ENCODE measurements at regions not wholly inside any gene's neighbourhood (a gene's known extent, or its start where the extent isn't known, plus 50 kb on each side); places are given as distances from the start of the nearest gene placed in this dataset.
"Not testable (repeated sequence)": the region's sequence is repeated elsewhere in the genome, so short reads cannot be mapped to it uniquely, and the experiment has no call there.

GRCh38 chr14:89473989-89474388, 57.0 kb upstream of the FOXN3 start:
- TF ChIP-seq, protein P1, sequence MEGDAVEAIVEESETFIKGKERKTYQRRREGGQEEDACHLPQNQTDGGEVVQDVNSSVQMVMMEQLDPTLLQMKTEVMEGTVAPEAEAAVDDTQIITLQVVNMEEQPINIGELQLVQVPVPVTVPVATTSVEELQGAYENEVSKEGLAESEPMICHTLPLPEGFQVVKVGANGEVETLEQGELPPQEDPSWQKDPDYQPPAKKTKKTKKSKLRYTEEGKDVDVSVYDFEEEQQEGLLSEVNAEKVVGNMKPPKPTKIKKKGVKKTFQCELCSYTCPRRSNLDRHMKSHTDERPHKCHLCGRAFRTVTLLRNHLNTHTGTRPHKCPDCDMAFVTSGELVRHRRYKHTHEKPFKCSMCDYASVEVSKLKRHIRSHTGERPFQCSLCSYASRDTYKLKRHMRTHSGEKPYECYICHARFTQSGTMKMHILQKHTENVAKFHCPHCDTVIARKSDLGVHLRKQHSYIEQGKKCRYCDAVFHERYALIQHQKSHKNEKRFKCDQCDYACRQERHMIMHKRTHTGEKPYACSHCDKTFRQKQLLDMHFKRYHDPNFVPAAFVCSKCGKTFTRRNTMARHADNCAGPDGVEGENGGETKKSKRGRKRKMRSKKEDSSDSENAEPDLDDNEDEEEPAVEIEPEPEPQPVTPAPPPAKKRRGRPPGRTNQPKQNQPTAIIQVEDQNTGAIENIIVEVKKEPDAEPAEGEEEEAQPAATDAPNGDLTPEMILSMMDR (IDR thresholded peaks at IDR 0.05) = no peak
- no peak for TF ChIP-seq ZFX (IDR thresholded peaks at IDR 0.05; ENCODE audit: borderline replicate concordance)
- H3K27ac ChIP-seq = no peak overlapping the region

DNA sequence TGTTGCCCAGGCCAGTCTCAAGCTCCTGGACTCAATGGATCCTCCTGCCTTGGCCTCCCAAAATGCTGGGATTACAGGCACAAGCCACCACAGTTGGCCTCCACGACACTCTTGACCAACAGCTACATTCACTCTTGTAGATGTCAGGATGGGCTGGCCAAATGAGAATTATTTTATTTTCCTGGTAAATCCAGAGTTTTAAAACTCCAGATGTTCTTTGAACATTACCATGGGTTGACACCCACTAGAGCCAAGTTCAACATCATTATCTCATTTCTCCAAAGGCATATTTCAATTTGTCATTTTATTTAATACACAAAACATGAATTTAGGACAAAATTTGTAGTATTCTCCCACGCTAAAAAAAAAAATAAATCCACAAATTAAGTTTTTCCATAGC, 56.5 kb upstream of the FOXN3 start:
- TF ChIP-seq, protein P1 (IDR thresholded peaks at IDR 0.05) = no peak
- no peak for TF ChIP-seq ZFX (IDR thresholded peaks at IDR 0.05; ENCODE audit: borderline replicate concordance)

GRCh38 chr14:89470401-89470800, 53.4 kb upstream of the FOXN3 start:
- no peak overlapping the region for H3K27ac ChIP-seq
- no peak for TF ChIP-seq ZFX (IDR thresholded peaks at IDR 0.05; ENCODE audit: borderline replicate concordance)
- TF ChIP-seq, protein P1 (IDR thresholded peaks at IDR 0.05) = no peak

More for the DNA sequence above, 56.5 kb upstream of the FOXN3 start:
- H3K27ac ChIP-seq = no peak overlapping the region

DNA sequence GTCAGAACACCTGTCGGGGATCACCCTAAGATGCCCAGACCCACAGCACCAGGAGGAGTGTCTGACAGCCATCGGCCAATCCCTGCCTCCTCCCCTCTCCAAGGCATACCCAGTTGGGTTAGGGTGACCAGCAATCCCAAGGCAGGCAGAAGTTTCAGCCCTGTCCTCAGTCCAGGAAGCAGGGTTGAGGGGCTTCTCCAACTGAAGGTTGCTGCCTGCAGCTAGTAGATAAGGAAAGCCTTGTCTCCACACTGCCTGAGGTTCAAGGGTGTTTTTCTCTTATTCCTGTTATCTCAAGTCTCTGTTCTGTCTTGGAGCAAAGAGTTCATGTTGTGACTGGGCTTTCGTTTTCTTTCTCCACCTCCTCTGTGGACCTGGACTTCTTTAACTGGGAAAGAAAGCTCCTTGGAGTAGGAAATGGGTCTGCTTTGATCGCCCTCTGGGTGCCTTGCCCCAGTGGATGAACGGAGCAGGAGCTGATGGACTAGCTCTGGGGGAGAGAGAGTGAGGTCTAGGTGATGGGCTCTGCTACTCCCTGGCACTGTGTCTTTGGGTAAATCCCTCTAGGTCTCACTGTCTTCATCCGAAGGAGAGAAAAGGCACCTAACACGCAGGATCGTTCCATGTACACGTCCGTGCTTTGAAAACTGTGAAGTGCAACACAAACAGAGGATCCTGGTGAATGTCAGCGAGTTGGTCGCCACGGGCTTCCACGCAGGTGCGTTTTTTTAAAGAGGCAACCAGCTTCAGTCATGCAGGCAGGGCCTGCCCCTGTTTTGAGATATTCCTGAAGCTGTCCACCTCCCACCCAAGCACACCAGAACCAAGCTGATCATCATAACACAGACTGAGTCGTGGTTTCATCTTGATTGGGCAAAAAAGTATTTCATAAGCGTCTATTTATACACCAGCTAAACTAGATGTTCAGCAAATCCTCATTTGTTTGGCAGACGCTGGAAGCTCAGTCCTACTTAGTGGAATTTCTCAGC, 52.5 kb upstream of the FOXN3 start:
- no peak overlapping the region for H3K27ac ChIP-seq
- no peak for TF ChIP-seq ZFX (IDR thresholded peaks at IDR 0.05; ENCODE audit: borderline replicate concordance)

DNA sequence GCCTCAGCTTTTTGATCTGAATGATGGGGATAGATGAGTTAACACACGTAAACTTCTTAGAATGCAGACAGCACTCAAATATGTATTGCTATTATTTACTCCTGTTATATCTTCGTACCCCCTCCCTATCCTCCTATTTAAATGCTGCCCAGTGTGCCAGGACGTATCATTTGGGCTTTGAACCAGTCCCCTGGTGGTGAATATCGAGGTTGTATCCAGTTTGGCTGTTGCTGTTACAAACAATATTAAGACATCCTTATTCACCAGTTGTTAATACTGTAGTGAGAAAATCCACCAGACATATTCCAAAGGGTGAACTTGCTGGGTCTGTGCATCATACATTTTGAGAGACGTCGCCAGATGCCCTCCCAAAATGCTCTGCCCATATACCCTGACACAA, 51.5 kb upstream of the FOXN3 start:
- no peak for TF ChIP-seq ZFX (IDR thresholded peaks at IDR 0.05; ENCODE audit: borderline replicate concordance)
- TF ChIP-seq, protein P1 (IDR thresholded peaks at IDR 0.05) = no peak

DNA sequence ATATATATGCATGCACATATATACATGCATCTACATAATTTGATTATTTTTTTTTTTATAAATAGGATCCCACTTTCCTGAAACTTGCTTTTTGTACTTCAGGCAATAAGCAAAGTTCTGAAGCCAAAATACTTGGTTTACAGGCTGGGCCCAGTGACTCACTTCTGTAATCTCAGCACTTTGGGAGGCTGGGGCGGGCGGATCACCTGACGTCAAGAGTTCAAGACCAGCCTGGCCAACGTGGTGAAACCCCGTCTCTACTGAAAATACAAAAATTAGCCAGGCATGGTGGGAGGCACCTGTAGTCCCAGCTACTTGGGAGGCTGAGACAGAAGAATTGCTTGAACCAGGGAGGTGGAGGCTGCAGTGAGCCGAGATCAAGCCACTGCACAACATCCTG, 51.0 kb upstream of the FOXN3 start:
- not testable (repeated sequence) for H3K27ac ChIP-seq

More for the DNA sequence above, 51.5 kb upstream of the FOXN3 start:
- no peak overlapping the region for H3K27ac ChIP-seq

GRCh38 chr14:89466944-89467343, 49.9 kb upstream of the FOXN3 start:
- TF ChIP-seq ZFX (IDR thresholded peaks at IDR 0.05; ENCODE audit: borderline replicate concordance) = no peak
- TF ChIP-seq, protein P1 (IDR thresholded peaks at IDR 0.05) = no peak
- no peak overlapping the region for H3K27ac ChIP-seq
